D721Med (cell line): ENCODE measurements at regions not wholly inside any gene's neighbourhood (a gene's known extent, or its start where the extent isn't known, plus 50 kb on each side); places are given as distances from the start of the nearest gene placed in this dataset.
A peak's percentile ranks its signal among the peaks of the same experiment; 100 is the strongest.

Experiments
- DNase-seq: peaks from one replicate; pipeline ENCODE4 v3.0.0; 2011; ENCODE audit warnings: low spot score; ENCODE audit not compliant: insufficient read length
- FAIRE-seq: peaks from 2 replicates; lab custom pipeline; 2011; peaks lifted over from hg19 to GRCh38; lab: Jason Lieb, UNC
- TF ChIP-seq, protein P1 (sequence below): IDR thresholded peaks from 2 replicates; pipeline ENCODE4 v1.5.1; 2012; ENCODE audit warnings: mild to moderate bottlenecking, control low read depth; ENCODE audit not compliant: insufficient read depth; ENCODE audit errors: missing control alignments

DNA sequence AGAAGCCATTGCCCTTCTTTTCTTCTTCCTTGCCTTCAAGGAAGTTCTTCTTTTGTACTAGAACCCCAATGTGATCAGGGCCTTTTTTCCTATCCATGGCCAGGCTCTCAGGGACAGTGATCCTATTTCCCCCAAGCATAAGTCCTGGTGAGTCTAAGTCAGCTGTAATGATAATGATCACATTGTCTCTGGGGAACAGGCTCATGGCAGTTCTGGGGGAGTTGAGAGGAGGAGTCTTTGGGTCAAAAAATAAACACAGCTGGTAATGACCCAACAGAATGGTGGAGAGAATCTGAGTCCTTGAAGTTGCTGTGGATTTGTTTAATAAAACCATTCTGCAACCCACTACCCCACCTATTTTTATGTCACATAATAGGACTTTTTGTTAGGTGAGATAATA lies 96.6 kb downstream of the SOCS6 start:
- no peak for DNase-seq
- peak; percentile 94 for FAIRE-seq
- TF ChIP-seq, protein P1, sequence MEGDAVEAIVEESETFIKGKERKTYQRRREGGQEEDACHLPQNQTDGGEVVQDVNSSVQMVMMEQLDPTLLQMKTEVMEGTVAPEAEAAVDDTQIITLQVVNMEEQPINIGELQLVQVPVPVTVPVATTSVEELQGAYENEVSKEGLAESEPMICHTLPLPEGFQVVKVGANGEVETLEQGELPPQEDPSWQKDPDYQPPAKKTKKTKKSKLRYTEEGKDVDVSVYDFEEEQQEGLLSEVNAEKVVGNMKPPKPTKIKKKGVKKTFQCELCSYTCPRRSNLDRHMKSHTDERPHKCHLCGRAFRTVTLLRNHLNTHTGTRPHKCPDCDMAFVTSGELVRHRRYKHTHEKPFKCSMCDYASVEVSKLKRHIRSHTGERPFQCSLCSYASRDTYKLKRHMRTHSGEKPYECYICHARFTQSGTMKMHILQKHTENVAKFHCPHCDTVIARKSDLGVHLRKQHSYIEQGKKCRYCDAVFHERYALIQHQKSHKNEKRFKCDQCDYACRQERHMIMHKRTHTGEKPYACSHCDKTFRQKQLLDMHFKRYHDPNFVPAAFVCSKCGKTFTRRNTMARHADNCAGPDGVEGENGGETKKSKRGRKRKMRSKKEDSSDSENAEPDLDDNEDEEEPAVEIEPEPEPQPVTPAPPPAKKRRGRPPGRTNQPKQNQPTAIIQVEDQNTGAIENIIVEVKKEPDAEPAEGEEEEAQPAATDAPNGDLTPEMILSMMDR: no peak

DNA sequence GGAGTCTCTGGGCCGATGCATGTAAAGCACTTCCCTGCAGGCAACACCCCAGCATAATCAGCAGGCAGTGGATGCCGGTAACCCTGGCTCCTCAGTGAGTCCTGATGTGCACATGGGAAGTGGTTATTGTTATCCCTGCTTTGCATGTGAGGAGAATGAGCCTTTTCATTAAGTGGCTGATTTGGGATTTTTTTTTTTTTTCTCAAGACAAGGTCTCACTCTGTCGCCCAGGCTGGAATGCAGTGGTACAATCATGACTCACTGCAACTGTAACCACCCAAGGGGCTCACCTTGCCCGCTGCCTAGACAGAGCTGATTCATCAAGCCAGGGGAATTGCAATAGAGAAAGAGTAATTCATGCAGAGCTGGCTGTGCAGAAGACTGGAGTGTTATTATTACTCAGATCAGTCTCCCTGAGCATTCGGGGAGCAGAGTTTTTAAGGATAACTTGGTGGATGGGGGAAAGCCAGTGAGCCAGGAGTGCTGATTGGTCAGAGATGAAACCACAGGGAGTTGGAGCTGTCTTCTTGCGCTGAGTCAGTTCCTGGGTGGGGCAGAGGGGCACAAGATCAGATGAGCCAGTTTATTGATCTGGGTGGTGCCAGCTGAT lies 95.4 kb downstream of the SOCS6 start:
- TF ChIP-seq, protein P1: no peak
- FAIRE-seq: no peak
- no peak for DNase-seq

GRCh38 chr18:70382992-70383717 lies 94.3 kb downstream of the SOCS6 start:
- FAIRE-seq: peak; percentile 84
- no peak for DNase-seq
- TF ChIP-seq, protein P1: no peak

GRCh38 chr18:70382017-70382416 lies 93.2 kb downstream of the SOCS6 start:
- FAIRE-seq (no peak), DNase-seq (no peak)
- TF ChIP-seq, protein P1: no peak

GRCh38 chr18:70380915-70381896 lies 92.4 kb downstream of the SOCS6 start:
- TF ChIP-seq, protein P1: no peak
- no peak for DNase-seq
- peak; percentile 90 for FAIRE-seq
